KMS-11 (cell line): ENCODE measurements at regions not wholly inside any gene's neighbourhood (a gene's known extent, or its start where the extent isn't known, plus 50 kb on each side); places are given as distances from the start of the nearest gene placed in this dataset.
"Not testable (repeated sequence)": the region's sequence is repeated elsewhere in the genome, so short reads cannot be mapped to it uniquely, and the experiment has no call there.

Experiments
- H2AFZ ChIP-seq: fragments of 200-600 bp; sonication (generic); 2 replicates; pipeline ENCODE4 v1.6.1; 2016; ENCODE audit warnings: antibody characterized with exemption, mixed run types, low read depth
- H3K27ac ChIP-seq: fragments of 200-600 bp; sonication (generic); 2 replicates; pipeline ENCODE4 v1.6.1; 2016; ENCODE audit warnings: mild to moderate bottlenecking, mixed run types
- H3K27me3 ChIP-seq: fragments of 200-600 bp; sonication (generic); 2 replicates; pipeline ENCODE4 v1.6.1; 2017; ENCODE audit warnings: mild to moderate bottlenecking, low read depth, mixed run types, moderate library complexity; ENCODE audit not compliant: insufficient read depth
- H3K36me3 ChIP-seq: fragments of 200-600 bp; sonication (generic); 2 replicates; pipeline ENCODE4 v1.6.1; 2017; ENCODE audit warnings: mild to moderate bottlenecking, mixed run types; ENCODE audit not compliant: insufficient read depth
- H3K4me1 ChIP-seq: fragments of 200-600 bp; sonication (generic); 2 replicates; pipeline ENCODE4 v1.6.1; 2016; ENCODE audit warnings: mild to moderate bottlenecking, low read depth, mixed run types; ENCODE audit not compliant: poor library complexity, severe bottlenecking
- H3K4me2 ChIP-seq: fragments of 200-600 bp; sonication (generic); 2 replicates; pipeline ENCODE4 v1.7.0; 2016; ENCODE audit warnings: mild to moderate bottlenecking, mixed run types
- H3K4me3 ChIP-seq: fragments of 200-600 bp; sonication (generic); IDR thresholded peaks from 2 replicates; pipeline ENCODE4 v1.6.1; 2017; ENCODE audit warnings: low read depth, low read length, mixed read lengths; ENCODE audit not compliant: insufficient read depth
- H3K79me2 ChIP-seq: fragments of 200-600 bp; sonication (generic); 2 replicates; pipeline ENCODE4 v1.6.1; 2016; ENCODE audit warnings: low read depth, mixed run types; ENCODE audit not compliant: insufficient read depth
- H3K9ac ChIP-seq: fragments of 200-600 bp; sonication (generic); 2 replicates; pipeline ENCODE4 v1.6.1; 2016; ENCODE audit warnings: mild to moderate bottlenecking, mixed run types
- H4K20me1 ChIP-seq: fragments of 200-600 bp; sonication (generic); 2 replicates; pipeline ENCODE4 v1.6.1; 2016; ENCODE audit warnings: mild to moderate bottlenecking, mixed run types; ENCODE audit not compliant: insufficient read depth
- CTCF ChIP-seq: fragments of 200-600 bp; sonication (generic); conservative IDR thresholded peaks from 2 replicates; pipeline ENCODE4 v1.6.1; 2017; ENCODE audit warnings: low read depth, mild to moderate bottlenecking, antibody characterized with exemption, low read length, moderate library complexity, mixed read lengths

GRCh38 chr4:151485541-151486131, 76.7 kb downstream of the FHIP1A start:
- Histone ChIP-seq H3K9ac (no peak overlapping the region), H4K20me1 (no peaks in the 10 kb centered on the region), H2AFZ (no peak overlapping the region), H3K4me3 (no peak overlapping the region), H3K27me3 (no peaks in the 10 kb centered on the region), H3K36me3 (no peaks in the 10 kb centered on the region), H3K27ac (no peak overlapping the region), H3K4me1 (no peaks in the 10 kb centered on the region), H3K79me2 (no peaks in the 10 kb centered on the region), H3K4me2 (no peak overlapping the region)
- TF ChIP-seq CTCF: no peak

- Histone ChIP-seq H2AFZ (no peak overlapping the region), H3K4me1 (no peaks in the 10 kb centered on the region), H3K27ac (no peak overlapping the region), H3K27me3 (no peaks in the 10 kb centered on the region), H3K36me3 (no peaks in the 10 kb centered on the region), H3K4me2 (no peak overlapping the region), H3K9ac (no peak overlapping the region), H4K20me1 (no peaks in the 10 kb centered on the region), H3K4me3 (no peak overlapping the region), H3K79me2 (no peaks in the 10 kb centered on the region)
- TF ChIP-seq CTCF: no peak
Measured at GRCh38 chr4:151486168-151486567, 77.2 kb downstream of the FHIP1A start.

- no peaks in the 10 kb centered on the region for H3K27me3 ChIP-seq
- H3K27ac ChIP-seq: no peak overlapping the region
- H3K4me1 ChIP-seq: no peaks in the 10 kb centered on the region
- no peak for TF ChIP-seq CTCF
- H3K9ac ChIP-seq: no peak overlapping the region
- H3K36me3 ChIP-seq: no peaks in the 10 kb centered on the region
- H2AFZ ChIP-seq: no peak overlapping the region
- H3K4me2 ChIP-seq: no peak overlapping the region
- no peaks in the 10 kb centered on the region for H3K79me2 ChIP-seq
- no peaks in the 10 kb centered on the region for H4K20me1 ChIP-seq
- no peak overlapping the region for H3K4me3 ChIP-seq
Measured at GRCh38 chr4:151488968-151489367, 80.0 kb downstream of the FHIP1A start.

GRCh38 chr4:151489462-151490203, 80.7 kb downstream of the FHIP1A start:
- no peak overlapping the region for H3K9ac ChIP-seq
- no peaks in the 10 kb centered on the region for H3K27me3 ChIP-seq
- no peaks in the 10 kb centered on the region for H3K79me2 ChIP-seq
- H4K20me1 ChIP-seq: no peaks in the 10 kb centered on the region
- H3K36me3 ChIP-seq: no peaks in the 10 kb centered on the region
- H2AFZ ChIP-seq: no peak overlapping the region
- no peaks in the 10 kb centered on the region for H3K4me1 ChIP-seq
- no peak overlapping the region for H3K4me2 ChIP-seq
- H3K27ac ChIP-seq: no peak overlapping the region
- TF ChIP-seq CTCF: no peak
- H3K4me3 ChIP-seq: no peak overlapping the region

GRCh38 chr4:151495612-151496011, 86.6 kb downstream of the FHIP1A start:
- H3K4me1 ChIP-seq, H3K4me3 ChIP-seq, H4K20me1 ChIP-seq, H3K36me3 ChIP-seq, H3K4me2 ChIP-seq, H3K9ac ChIP-seq, H3K79me2 ChIP-seq, H3K27me3 ChIP-seq, H3K27ac ChIP-seq, H2AFZ ChIP-seq: not testable (repeated sequence)

GRCh38 chr4:151511548-151511947, 102.6 kb downstream of the FHIP1A start:
- H3K9ac ChIP-seq, H3K36me3 ChIP-seq, H2AFZ ChIP-seq, H3K4me2 ChIP-seq, H4K20me1 ChIP-seq, H3K27me3 ChIP-seq, H3K27ac ChIP-seq, H3K79me2 ChIP-seq, H3K4me3 ChIP-seq, H3K4me1 ChIP-seq: not testable (repeated sequence)
